ENCODE measurements at regions not wholly inside any gene's neighbourhood (a gene's known extent, or its start where the extent isn't known, plus 50 kb on each side); places are given as distances from the start of the nearest gene placed in this dataset.

DNA sequence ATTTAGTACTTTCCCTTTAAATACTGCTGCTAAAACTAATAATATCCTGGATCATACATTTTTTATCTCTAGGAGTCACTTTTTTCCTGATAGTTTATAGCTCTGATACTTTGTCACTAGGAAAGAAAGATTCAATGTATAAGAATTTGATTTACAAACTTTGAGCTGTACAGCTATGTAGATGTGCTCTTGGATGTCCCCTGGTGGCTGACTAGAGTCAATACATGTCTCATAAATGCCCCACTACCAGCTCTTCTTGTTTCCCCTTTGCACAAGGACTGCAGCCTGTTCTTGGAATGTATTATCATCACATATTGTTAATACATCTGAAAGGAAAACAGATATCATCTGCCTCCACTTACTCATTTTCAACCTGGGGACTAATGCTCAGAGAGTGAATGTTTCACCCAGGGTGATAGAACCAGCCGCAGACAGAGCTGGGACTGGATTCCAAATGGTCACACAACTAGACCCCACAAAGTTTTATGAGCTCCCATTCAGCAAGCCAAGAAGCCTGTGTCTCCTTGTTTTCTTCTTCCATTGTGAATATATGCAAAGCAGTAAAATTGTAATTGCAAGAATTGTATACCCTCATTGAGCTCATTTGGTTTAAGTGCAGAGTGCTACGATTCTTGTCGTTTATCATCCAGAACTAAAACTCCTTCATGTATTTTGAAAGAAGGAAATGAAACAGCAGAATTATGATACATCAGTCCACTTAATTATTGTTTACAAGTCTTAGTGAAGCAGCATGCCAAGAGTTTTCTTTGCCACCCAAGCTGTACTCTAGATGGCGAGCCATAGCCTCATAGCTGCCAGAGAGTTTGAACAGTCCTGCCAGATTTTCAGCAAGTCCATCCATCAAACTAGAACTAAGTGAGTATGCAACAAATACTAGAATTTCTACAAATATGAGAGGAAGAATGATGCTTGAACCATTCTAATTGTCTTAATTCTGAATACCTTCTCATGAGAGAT lies 261.6 kb upstream of the LMCD1 start:
- Histone ChIP-seq H3K27ac (ENCODE audit: insufficient read depth, low read length, poor library complexity, severe bottlenecking) (no peak overlapping the region), H3K36me3 (ENCODE audit: control insufficient read depth, insufficient read depth, low read length) (no peaks in the 10 kb centered on the region), H3K4me3 (ENCODE audit: insufficient read depth, low read depth, low read length, poor library complexity, severe bottlenecking) (no peak overlapping the region), H3K9me3 (ENCODE audit: control insufficient read depth, low read length) (no peaks in the 10 kb centered on the region), H3K4me1 (ENCODE audit: control insufficient read depth, insufficient read depth, low read length, poor library complexity, severe bottlenecking) (no peaks in the 10 kb centered on the region), H3K27me3 (replicated peaks; ENCODE audit: control insufficient read depth, insufficient read depth, low read length, poor library complexity, severe bottlenecking) (no peaks in the 10 kb centered on the region)
- DNase-seq = no peak

DNA sequence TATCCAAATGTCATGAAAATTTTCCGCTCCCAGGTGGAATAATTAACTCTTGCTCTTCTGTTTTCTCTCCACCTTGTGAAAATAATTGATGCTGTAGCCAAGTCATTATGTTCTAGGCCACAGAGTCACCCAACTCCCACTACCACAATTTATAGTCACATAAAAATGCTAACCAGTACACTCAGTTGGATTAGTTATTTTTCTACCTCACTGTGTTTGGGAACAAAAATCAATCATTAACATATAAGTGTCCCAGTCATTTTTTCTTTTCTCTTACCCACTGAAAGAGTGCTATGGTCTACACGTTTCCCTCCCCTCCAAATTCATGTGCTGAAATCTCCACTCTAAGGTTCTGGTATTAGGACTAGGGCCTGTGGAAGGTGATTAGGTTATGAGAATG lies 255.6 kb upstream of the LMCD1 start:
- no peak overlapping the region for H3K4me3 ChIP-seq (ENCODE audit: insufficient read depth, low read depth, low read length, poor library complexity, severe bottlenecking)
- no peaks in the 10 kb centered on the region for H3K36me3 ChIP-seq (ENCODE audit: control insufficient read depth, insufficient read depth, low read length)
- no peaks in the 10 kb centered on the region for H3K27me3 ChIP-seq (replicated peaks; ENCODE audit: control insufficient read depth, insufficient read depth, low read length, poor library complexity, severe bottlenecking)
- no peak overlapping the region for H3K27ac ChIP-seq (ENCODE audit: insufficient read depth, low read length, poor library complexity, severe bottlenecking)
- H3K4me1 ChIP-seq (ENCODE audit: control insufficient read depth, insufficient read depth, low read length, poor library complexity, severe bottlenecking) = no peaks in the 10 kb centered on the region
- no peaks in the 10 kb centered on the region for H3K9me3 ChIP-seq (ENCODE audit: control insufficient read depth, low read length)
- no peak for DNase-seq

GRCh38 chr3:8253201-8253600 lies 248.4 kb upstream of the LMCD1 start:
- no peak for DNase-seq
- Histone ChIP-seq H3K36me3 (ENCODE audit: control insufficient read depth, insufficient read depth, low read length) (no peaks in the 10 kb centered on the region), H3K4me3 (ENCODE audit: insufficient read depth, low read depth, low read length, poor library complexity, severe bottlenecking) (no peak overlapping the region), H3K27ac (ENCODE audit: insufficient read depth, low read length, poor library complexity, severe bottlenecking) (no peak overlapping the region), H3K4me1 (ENCODE audit: control insufficient read depth, insufficient read depth, low read length, poor library complexity, severe bottlenecking) (no peaks in the 10 kb centered on the region), H3K27me3 (replicated peaks; ENCODE audit: control insufficient read depth, insufficient read depth, low read length, poor library complexity, severe bottlenecking) (no peaks in the 10 kb centered on the region), H3K9me3 (ENCODE audit: control insufficient read depth, low read length) (no peaks in the 10 kb centered on the region)

- H3K9me3 ChIP-seq (ENCODE audit: control insufficient read depth, low read length) = no peaks in the 10 kb centered on the region
- no peak overlapping the region for H3K27ac ChIP-seq (ENCODE audit: insufficient read depth, low read length, poor library complexity, severe bottlenecking)
- no peaks in the 10 kb centered on the region for H3K4me1 ChIP-seq (ENCODE audit: control insufficient read depth, insufficient read depth, low read length, poor library complexity, severe bottlenecking)
- no peak overlapping the region for H3K4me3 ChIP-seq (ENCODE audit: insufficient read depth, low read depth, low read length, poor library complexity, severe bottlenecking)
- H3K27me3 ChIP-seq (replicated peaks; ENCODE audit: control insufficient read depth, insufficient read depth, low read length, poor library complexity, severe bottlenecking) = no peaks in the 10 kb centered on the region
- DNase-seq = no peak
- H3K36me3 ChIP-seq (ENCODE audit: control insufficient read depth, insufficient read depth, low read length) = no peaks in the 10 kb centered on the region
These were observed 247.1 kb upstream of the LMCD1 start for GRCh38 chr3:8254489-8254888.

- H3K27me3 ChIP-seq (replicated peaks; ENCODE audit: control insufficient read depth, insufficient read depth, low read length, poor library complexity, severe bottlenecking) = no peaks in the 10 kb centered on the region
These were observed 245.9 kb upstream of the LMCD1 start for GRCh38 chr3:8255725-8256124.

GRCh38 chr3:8256441-8257071 lies 245.1 kb upstream of the LMCD1 start:
- no peaks in the 10 kb centered on the region for H3K4me1 ChIP-seq (ENCODE audit: control insufficient read depth, insufficient read depth, low read length, poor library complexity, severe bottlenecking)
- H3K27me3 ChIP-seq (replicated peaks; ENCODE audit: control insufficient read depth, insufficient read depth, low read length, poor library complexity, severe bottlenecking) = no peaks in the 10 kb centered on the region

More at GRCh38 chr3:8255725-8256124, 245.9 kb upstream of the LMCD1 start:
- H3K4me3 ChIP-seq (ENCODE audit: insufficient read depth, low read depth, low read length, poor library complexity, severe bottlenecking) = no peak overlapping the region
- DNase-seq = no peak
- H3K27ac ChIP-seq (ENCODE audit: insufficient read depth, low read length, poor library complexity, severe bottlenecking) = no peak overlapping the region
- H3K36me3 ChIP-seq (ENCODE audit: control insufficient read depth, insufficient read depth, low read length) = no peaks in the 10 kb centered on the region
- H3K9me3 ChIP-seq (ENCODE audit: control insufficient read depth, low read length) = no peaks in the 10 kb centered on the region
- H3K4me1 ChIP-seq (ENCODE audit: control insufficient read depth, insufficient read depth, low read length, poor library complexity, severe bottlenecking) = no peaks in the 10 kb centered on the region

DNA sequence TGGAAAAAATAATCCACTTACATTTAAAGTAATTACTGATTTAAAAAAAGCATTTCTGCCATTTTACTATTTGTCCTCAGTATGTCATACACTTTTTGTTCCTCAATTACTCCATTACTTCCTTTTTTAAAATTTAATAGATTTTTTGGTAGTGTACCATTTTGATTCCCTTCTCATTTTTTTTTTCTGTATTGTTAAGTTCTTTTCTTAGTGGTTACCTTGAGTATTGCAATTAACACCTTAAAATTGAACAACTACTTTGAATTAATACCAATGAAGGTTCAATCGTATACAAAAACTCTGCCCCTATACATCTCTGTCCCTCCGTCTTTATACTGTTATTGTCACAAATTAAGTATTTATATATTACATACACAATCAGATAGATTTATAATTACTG lies 240.6 kb upstream of the LMCD1 start:
- no peak for DNase-seq
- Histone ChIP-seq H3K4me1 (ENCODE audit: control insufficient read depth, insufficient read depth, low read length, poor library complexity, severe bottlenecking) (no peaks in the 10 kb centered on the region), H3K36me3 (ENCODE audit: control insufficient read depth, insufficient read depth, low read length) (no peaks in the 10 kb centered on the region), H3K4me3 (ENCODE audit: insufficient read depth, low read depth, low read length, poor library complexity, severe bottlenecking) (no peak overlapping the region), H3K27me3 (replicated peaks; ENCODE audit: control insufficient read depth, insufficient read depth, low read length, poor library complexity, severe bottlenecking) (no peaks in the 10 kb centered on the region), H3K27ac (ENCODE audit: insufficient read depth, low read length, poor library complexity, severe bottlenecking) (no peak overlapping the region), H3K9me3 (ENCODE audit: control insufficient read depth, low read length) (no peaks in the 10 kb centered on the region)

More at GRCh38 chr3:8256441-8257071, 245.1 kb upstream of the LMCD1 start:
- no peak for DNase-seq
- Histone ChIP-seq H3K27ac (ENCODE audit: insufficient read depth, low read length, poor library complexity, severe bottlenecking) (no peak overlapping the region), H3K4me3 (ENCODE audit: insufficient read depth, low read depth, low read length, poor library complexity, severe bottlenecking) (no peak overlapping the region), H3K36me3 (ENCODE audit: control insufficient read depth, insufficient read depth, low read length) (no peaks in the 10 kb centered on the region), H3K9me3 (ENCODE audit: control insufficient read depth, low read length) (no peaks in the 10 kb centered on the region)

- Histone ChIP-seq H3K27ac (ENCODE audit: insufficient read depth, low read length, poor library complexity, severe bottlenecking) (no peak overlapping the region), H3K4me1 (ENCODE audit: control insufficient read depth, insufficient read depth, low read length, poor library complexity, severe bottlenecking) (no peaks in the 10 kb centered on the region), H3K27me3 (replicated peaks; ENCODE audit: control insufficient read depth, insufficient read depth, low read length, poor library complexity, severe bottlenecking) (no peaks in the 10 kb centered on the region), H3K4me3 (ENCODE audit: insufficient read depth, low read depth, low read length, poor library complexity, severe bottlenecking) (no peak overlapping the region), H3K36me3 (ENCODE audit: control insufficient read depth, insufficient read depth, low read length) (no peaks in the 10 kb centered on the region), H3K9me3 (ENCODE audit: control insufficient read depth, low read length) (no peaks in the 10 kb centered on the region)
- no peak for DNase-seq
These were observed 234.9 kb upstream of the LMCD1 start for GRCh38 chr3:8266730-8267131.

- Histone ChIP-seq H3K36me3 (ENCODE audit: control insufficient read depth, insufficient read depth, low read length) (no peaks in the 10 kb centered on the region), H3K27ac (ENCODE audit: insufficient read depth, low read length, poor library complexity, severe bottlenecking) (no peak overlapping the region), H3K27me3 (replicated peaks; ENCODE audit: control insufficient read depth, insufficient read depth, low read length, poor library complexity, severe bottlenecking) (no peaks in the 10 kb centered on the region), H3K4me1 (ENCODE audit: control insufficient read depth, insufficient read depth, low read length, poor library complexity, severe bottlenecking) (no peaks in the 10 kb centered on the region), H3K4me3 (ENCODE audit: insufficient read depth, low read depth, low read length, poor library complexity, severe bottlenecking) (no peak overlapping the region), H3K9me3 (ENCODE audit: control insufficient read depth, low read length) (no peaks in the 10 kb centered on the region)
- DNase-seq = no peak
These were observed 228.1 kb upstream of the LMCD1 start for GRCh38 chr3:8273479-8273878.

DNA sequence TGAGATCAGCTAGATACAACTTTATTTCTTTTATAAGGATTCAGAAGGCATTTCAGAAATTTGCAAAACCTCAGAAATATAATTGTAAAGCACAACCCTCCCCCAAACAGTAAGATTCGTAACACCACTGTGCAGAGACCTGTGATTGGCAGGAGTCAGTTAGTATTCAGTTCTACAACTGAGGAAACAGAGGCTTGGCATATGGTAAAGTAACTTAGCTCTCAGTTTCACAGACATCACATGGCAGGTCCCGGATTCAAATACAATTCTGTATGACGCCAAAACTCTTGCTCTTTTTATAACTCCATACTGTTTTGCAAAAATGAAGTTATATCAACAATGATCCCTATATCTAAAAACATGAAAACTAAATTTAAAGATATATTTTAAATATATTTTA lies 225.6 kb upstream of the LMCD1 start:
- Histone ChIP-seq H3K4me1 (ENCODE audit: control insufficient read depth, insufficient read depth, low read length, poor library complexity, severe bottlenecking) (no peaks in the 10 kb centered on the region), H3K4me3 (ENCODE audit: insufficient read depth, low read depth, low read length, poor library complexity, severe bottlenecking) (no peak overlapping the region), H3K36me3 (ENCODE audit: control insufficient read depth, insufficient read depth, low read length) (no peaks in the 10 kb centered on the region), H3K27me3 (replicated peaks; ENCODE audit: control insufficient read depth, insufficient read depth, low read length, poor library complexity, severe bottlenecking) (no peaks in the 10 kb centered on the region), H3K9me3 (ENCODE audit: control insufficient read depth, low read length) (no peaks in the 10 kb centered on the region), H3K27ac (ENCODE audit: insufficient read depth, low read length, poor library complexity, severe bottlenecking) (no peak overlapping the region)
- DNase-seq = no peak
